Loucy (cell line): ENCODE measurements at regions not wholly inside any gene's neighbourhood (a gene's known extent, or its start where the extent isn't known, plus 50 kb on each side); places are given as distances from the start of the nearest gene placed in this dataset.

Source experiments
- H2AFZ ChIP-seq: fragments of 200-600 bp; sonication (generic); 2 replicates; pipeline ENCODE4 v1.6.0; 2016; ENCODE audit warnings: antibody characterized with exemption, mild to moderate bottlenecking, low read length, moderate library complexity
- H3F3A ChIP-seq: fragments of 200-600 bp; 2 replicates; pipeline ENCODE4 v1.6.0; 2016; ENCODE audit warnings: antibody characterized with exemption, low read depth, mild to moderate bottlenecking
- H3K27me3 ChIP-seq: fragments of 200-600 bp; sonication (generic); 2 replicates; pipeline ENCODE4 v1.6.1; 2014; ENCODE audit warnings: low read length, mild to moderate bottlenecking; ENCODE audit not compliant: insufficient read depth, poor library complexity, severe bottlenecking
- H3K36me3 ChIP-seq: fragments of 200-600 bp; sonication (generic); 2 replicates; pipeline ENCODE4 v1.6.1; 2016; ENCODE audit warnings: low read length; ENCODE audit not compliant: insufficient read depth
- H3K4me1 ChIP-seq: fragments of 200-600 bp; sonication (generic); 2 replicates; pipeline ENCODE4 v1.5.1; 2014; ENCODE audit warnings: low read length, mild to moderate bottlenecking; ENCODE audit not compliant: insufficient read depth, poor library complexity, severe bottlenecking
- H3K4me2 ChIP-seq: fragments of 200-600 bp; sonication (generic); 2 replicates; pipeline ENCODE4 v1.6.0; 2014; ENCODE audit warnings: antibody characterized with exemption, low read length, low read depth, mild to moderate bottlenecking; ENCODE audit not compliant: poor library complexity, severe bottlenecking
- H3K4me3 ChIP-seq: fragments of 200-600 bp; sonication (generic); 2 replicates; pipeline ENCODE4 v1.5.1; 2014; ENCODE audit warnings: low read length, mild to moderate bottlenecking, mixed read lengths; ENCODE audit not compliant: poor library complexity, severe bottlenecking
- H3K79me2 ChIP-seq: fragments of 200-600 bp; sonication (generic); 2 replicates; pipeline ENCODE4 v1.6.1; 2014; ENCODE audit warnings: low read length; ENCODE audit not compliant: insufficient read depth
- H3K9ac ChIP-seq: fragments of 200-600 bp; sonication (generic); 2 replicates; pipeline ENCODE4 v1.6.0; 2014; ENCODE audit warnings: mild to moderate bottlenecking, low read depth, low read length, moderate library complexity; ENCODE audit not compliant: poor library complexity, severe bottlenecking
- H3K9me2 ChIP-seq: fragments of 200-600 bp; sonication (generic); replicated peaks from 2 replicates; pipeline ENCODE4 v1.6.1; 2016; ENCODE audit warnings: low read depth, low read length, mixed read lengths
- H3K9me3 ChIP-seq: fragments of 200-600 bp; sonication (generic); 2 replicates; pipeline ENCODE4 v1.6.1; 2014; ENCODE audit warnings: mild to moderate bottlenecking, antibody characterized with exemption, low read length, low read depth; ENCODE audit not compliant: insufficient read depth
- H4K20me1 ChIP-seq: fragments of 200-600 bp; sonication (generic); 2 replicates; pipeline ENCODE4 v1.6.0; 2014; ENCODE audit warnings: antibody characterized with exemption, low read length, mild to moderate bottlenecking; ENCODE audit not compliant: insufficient read depth, poor library complexity, severe bottlenecking
- EZH2phosphoT487 ChIP-seq: fragments of 200-600 bp; IDR thresholded peaks from 2 replicates; pipeline ENCODE4 v1.6.1; 2018; ENCODE audit warnings: antibody characterized with exemption, mild to moderate bottlenecking, moderate library complexity, borderline replicate concordance
- TF ChIP-seq, protein P1 (sequence below): fragments of 200-600 bp; sonication (generic); conservative IDR thresholded peaks from 2 replicates; pipeline ENCODE4 v1.5.1; 2014; ENCODE audit warnings: mild to moderate bottlenecking, antibody characterized with exemption, low read length

DNA sequence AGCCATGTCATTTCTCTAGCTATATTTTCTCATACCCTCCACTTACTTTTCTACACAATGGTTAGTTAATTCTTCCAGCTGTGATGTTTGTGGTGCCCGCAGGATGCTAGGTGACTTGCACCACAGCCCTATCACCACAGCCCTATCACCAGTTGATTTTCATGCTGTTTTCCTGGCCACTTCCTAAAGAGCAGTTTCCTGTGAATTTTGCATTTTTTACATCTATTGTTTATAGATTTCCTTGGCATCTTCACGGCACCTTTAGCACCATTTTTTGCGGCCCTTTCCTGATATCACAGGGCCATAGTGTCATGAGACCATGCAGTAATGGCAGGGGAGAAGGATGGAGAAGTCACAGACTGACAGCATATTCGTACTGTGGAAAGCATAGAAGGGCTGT, 132.9 kb upstream of the PRICKLE2 start:
- TF ChIP-seq, protein P1, sequence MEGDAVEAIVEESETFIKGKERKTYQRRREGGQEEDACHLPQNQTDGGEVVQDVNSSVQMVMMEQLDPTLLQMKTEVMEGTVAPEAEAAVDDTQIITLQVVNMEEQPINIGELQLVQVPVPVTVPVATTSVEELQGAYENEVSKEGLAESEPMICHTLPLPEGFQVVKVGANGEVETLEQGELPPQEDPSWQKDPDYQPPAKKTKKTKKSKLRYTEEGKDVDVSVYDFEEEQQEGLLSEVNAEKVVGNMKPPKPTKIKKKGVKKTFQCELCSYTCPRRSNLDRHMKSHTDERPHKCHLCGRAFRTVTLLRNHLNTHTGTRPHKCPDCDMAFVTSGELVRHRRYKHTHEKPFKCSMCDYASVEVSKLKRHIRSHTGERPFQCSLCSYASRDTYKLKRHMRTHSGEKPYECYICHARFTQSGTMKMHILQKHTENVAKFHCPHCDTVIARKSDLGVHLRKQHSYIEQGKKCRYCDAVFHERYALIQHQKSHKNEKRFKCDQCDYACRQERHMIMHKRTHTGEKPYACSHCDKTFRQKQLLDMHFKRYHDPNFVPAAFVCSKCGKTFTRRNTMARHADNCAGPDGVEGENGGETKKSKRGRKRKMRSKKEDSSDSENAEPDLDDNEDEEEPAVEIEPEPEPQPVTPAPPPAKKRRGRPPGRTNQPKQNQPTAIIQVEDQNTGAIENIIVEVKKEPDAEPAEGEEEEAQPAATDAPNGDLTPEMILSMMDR = no peak
- TF ChIP-seq EZH2phosphoT487 = no peak
- Histone ChIP-seq H3K9me2 (no peaks in the 10 kb centered on the region), H3K79me2 (no peaks in the 10 kb centered on the region), H3K4me1 (no peaks in the 10 kb centered on the region), H4K20me1 (no peaks in the 10 kb centered on the region), H3K9me3 (no peaks in the 10 kb centered on the region), H3K4me2 (no peak overlapping the region), H3K27me3 (no peaks in the 10 kb centered on the region), H3K36me3 (no peaks in the 10 kb centered on the region), H3K4me3 (no peak overlapping the region), H2AFZ (no peak overlapping the region), H3K9ac (no peak overlapping the region), H3F3A (no peaks in the 10 kb centered on the region)

DNA sequence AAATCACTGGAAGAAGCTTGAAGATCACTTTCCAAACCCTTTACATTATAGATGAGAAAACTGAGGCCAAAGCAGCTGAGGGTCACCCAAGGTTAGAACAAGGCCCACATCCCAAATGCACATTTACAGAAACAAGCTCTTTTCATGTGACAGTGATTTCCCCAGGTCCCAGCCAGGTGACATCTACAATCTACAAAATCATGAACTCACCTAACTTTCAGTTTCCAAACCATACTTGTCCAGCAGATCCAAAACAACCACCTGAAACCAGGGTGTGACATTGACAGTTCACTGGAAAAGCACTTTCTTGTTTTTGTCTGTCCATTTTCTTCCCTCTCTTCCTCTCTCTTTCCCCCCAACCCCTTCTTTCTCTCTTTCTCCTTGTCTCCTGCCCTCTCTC, 132.2 kb upstream of the PRICKLE2 start:
- Histone ChIP-seq H3K27me3 (no peaks in the 10 kb centered on the region), H3K4me2 (no peak overlapping the region), H2AFZ (no peak overlapping the region), H3K36me3 (no peaks in the 10 kb centered on the region), H3F3A (no peaks in the 10 kb centered on the region), H3K9me2 (no peaks in the 10 kb centered on the region), H3K9ac (no peak overlapping the region), H3K79me2 (no peaks in the 10 kb centered on the region), H4K20me1 (no peaks in the 10 kb centered on the region), H3K4me3 (no peak overlapping the region), H3K9me3 (no peaks in the 10 kb centered on the region), H3K4me1 (no peaks in the 10 kb centered on the region)
- no peak for TF ChIP-seq EZH2phosphoT487
- TF ChIP-seq, protein P1 = no peak

DNA sequence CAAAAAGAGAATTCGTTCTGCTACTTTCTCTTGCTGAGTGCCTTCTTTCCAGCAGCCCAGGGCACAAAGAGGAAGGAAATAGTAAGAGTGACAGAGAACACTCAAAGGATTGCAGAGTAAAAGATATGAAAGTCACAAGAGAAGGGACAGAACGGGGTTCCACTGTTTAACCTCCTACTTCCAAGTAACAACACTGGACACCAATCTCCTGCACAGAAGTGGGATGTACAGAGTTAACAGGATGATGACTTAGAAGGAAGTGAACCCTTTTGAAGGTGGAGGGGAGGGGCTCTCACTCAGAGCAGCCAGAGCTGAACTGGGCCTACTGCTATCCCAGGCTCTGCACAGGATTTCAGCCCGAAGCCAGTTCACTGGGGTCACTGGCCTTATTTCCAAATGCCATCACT, 130.1 kb upstream of the PRICKLE2 start:
- Histone ChIP-seq H3K4me3 (no peak overlapping the region), H3K4me2 (no peak overlapping the region), H3K9me3 (no peaks in the 10 kb centered on the region), H3K9ac (no peak overlapping the region), H3K79me2 (no peaks in the 10 kb centered on the region), H3K4me1 (no peaks in the 10 kb centered on the region), H3K9me2 (no peaks in the 10 kb centered on the region), H2AFZ (peak overlapping the region; percentile 74), H4K20me1 (no peaks in the 10 kb centered on the region), H3K27me3 (no peaks in the 10 kb centered on the region), H3F3A (no peaks in the 10 kb centered on the region), H3K36me3 (no peaks in the 10 kb centered on the region)
- TF ChIP-seq, protein P1 = no peak
- TF ChIP-seq EZH2phosphoT487 = no peak
